ENCODE measurements at regions not wholly inside any gene's neighbourhood (a gene's known extent, or its start where the extent isn't known, plus 50 kb on each side); places are given as distances from the start of the nearest gene placed in this dataset.

DNA sequence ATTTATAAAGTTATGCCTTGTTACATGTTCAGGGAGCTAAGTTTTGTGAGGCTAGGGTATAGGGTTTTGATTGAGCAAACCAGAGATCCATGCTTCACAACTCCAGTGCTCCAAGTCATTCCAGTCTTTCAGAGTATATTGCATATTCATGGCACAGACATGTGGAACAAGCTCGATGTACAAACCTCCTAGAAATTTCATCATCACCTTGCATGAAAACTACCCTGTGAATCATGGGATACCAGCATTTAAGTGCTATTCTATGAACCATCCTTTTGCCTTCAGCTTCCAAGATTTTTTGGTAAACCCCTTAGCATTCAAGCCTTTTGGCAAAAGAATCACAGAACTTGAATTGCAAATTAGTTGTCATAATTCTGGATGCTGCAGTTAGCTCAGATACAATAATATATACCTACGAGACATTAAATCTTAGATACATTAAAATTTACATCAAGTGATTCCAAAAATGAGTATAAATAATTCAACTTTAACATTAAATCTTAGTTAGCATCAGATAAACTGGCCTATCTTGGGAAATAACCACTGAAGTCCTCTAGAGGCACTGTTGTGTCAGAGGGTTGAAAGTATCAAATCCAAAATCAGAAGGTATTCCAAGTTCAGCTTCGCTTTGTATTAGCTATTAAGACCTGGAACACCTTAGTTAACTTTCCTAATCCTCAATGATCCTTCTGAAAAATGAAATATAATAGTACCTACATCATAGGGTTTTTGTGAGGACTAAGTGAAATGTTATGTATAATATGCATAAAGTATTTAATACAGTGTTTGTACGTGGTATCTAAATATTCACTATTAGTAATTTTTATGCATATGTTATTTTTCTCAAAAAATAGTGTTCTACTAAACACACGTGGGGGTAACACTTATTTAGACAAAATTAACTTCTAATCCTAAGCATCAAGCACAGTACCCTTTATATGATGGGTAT, 55.5 kb upstream of the CABCOCO1 start:
- TF ChIP-seq SUZ12 (IDR thresholded peaks at IDR 0.05; ENCODE audit: extremely low read depth, insufficient read depth, insufficient read length) (no peak), ZNF274 (IDR thresholded peaks at IDR 0.05; ENCODE audit: low read depth, low read length) (no peak)

Data from NT2/D1 (cell line).